HUDEP-2 (cell line): ENCODE measurements at regions not wholly inside any gene's neighbourhood (a gene's known extent, or its start where the extent isn't known, plus 50 kb on each side); places are given as distances from the start of the nearest gene placed in this dataset.

Experiments
- DNase-seq, 76 experiments: peaks; one replicate each; lab custom pipeline; 2025; ENCODE audit not compliant: unreplicated experiment in 76 of 76; lab: John Stamatoyannopoulos, UW

GRCh38 chr4:3851211-3851610, 85.0 kb downstream of the ADRA2C start:
- no peak for DNase-seq

- DNase-seq = no peak
These were observed 85.7 kb downstream of the ADRA2C start for GRCh38 chr4:3851881-3852280.

- DNase-seq = no peak
These were observed 86.1 kb downstream of the ADRA2C start for GRCh38 chr4:3852309-3852708.

DNA sequence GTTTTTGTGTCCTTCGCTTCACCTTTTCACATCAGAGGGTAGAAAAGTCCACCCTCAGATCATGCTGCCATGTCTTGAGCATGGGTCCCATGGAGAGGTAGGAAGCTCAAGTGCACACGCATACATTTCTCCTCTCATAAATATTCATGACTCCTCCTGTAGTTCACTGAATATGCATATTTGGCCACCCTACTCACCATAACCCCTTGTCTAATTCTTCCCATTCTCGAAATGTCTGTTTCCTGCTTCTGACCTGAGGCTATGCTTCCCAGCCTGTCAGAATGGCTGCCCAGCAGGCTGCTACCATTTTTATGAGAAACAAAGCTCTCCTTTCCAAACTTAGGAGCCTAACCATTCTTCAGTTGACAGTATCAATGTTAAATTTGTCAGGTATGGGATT, 86.5 kb downstream of the ADRA2C start:
- no peak for DNase-seq

- no peak for DNase-seq
These were observed 87.3 kb downstream of the ADRA2C start for GRCh38 chr4:3853388-3854035.

GRCh38 chr4:3854661-3855060, 88.5 kb downstream of the ADRA2C start:
- DNase-seq = no peak

DNA sequence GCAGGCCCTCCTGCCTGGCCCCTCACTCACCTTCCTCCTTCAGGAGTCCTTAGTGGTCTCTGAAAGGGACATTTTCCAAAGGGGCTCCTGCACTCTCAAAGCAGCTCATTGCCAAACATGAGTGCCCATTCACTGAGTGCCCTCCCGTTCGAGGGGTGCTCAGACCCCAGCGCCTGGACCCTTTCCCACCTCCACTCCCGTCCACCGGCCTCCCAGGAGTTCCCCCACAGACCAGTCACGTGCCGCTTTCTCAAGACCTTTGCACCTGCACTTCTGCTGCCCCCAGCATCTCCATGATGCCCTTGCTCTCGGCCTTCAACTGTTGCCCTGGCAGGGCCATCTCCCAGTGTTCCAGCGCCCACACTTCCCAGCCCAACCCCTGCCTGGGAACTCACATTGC, 89.5 kb downstream of the ADRA2C start:
- no peak for DNase-seq

DNA sequence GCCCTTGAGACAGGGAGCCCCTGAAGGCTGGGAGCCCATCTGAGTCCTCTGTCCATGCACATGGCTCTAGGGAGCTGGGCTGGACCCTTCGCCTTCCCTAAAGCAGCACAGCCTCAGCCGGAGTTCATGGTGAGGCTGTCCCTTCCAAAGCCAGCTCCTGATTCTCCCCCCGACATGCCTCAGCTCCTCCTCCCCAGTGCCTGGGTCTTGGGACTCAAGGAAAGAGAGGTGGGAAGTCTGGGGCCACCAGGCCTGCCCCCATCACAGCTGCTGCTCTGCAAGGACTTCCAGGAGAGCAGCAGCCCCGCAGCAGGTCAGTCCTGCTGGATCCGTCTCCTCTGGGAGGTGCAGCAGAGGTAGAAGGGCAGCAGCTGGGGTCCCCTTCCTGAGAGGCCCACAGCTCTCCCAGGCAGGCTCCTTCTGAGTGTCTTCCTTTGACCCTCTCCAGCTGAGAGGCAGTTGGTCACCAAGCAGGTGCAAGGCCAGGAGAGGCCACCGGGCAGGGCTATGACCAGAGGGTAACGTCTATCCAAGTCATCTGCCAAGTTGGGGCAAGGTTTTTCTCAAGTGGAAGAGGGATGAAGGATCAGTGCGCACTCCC, 90.5 kb downstream of the ADRA2C start:
- DNase-seq = no peak

DNA sequence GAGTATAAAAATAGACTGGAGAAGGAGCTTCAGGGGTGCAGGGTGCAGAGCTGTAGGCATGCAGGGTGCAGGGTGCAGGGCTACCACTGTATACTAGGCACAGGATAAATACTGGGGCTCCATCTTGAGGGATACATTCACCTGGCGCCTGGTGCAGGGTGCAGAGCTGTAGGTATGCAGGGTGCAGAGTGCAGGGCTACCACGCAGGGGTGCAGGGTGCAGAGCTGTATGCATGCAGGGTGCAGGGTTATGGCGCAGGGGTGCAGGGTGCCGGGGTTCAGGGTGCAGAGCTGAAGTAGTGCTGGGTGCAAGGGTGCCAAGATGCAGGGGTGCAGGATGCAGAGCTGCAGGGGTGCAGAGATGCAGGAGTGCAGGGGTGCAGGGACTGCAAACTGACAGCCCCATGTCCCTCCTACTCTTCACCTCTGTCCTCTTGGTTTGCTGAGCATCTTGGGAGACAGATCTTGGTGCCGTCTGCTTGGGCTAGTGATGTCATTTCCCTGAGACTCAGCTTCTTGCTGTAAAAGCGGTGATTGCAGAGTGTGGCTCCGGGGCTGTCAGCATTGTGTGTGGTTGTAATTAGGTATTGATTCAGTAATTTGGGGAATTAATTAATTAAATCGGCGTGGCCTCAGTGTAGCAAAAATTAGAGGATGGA, 91.2 kb downstream of the ADRA2C start:
- DNase-seq = no peak

DNA sequence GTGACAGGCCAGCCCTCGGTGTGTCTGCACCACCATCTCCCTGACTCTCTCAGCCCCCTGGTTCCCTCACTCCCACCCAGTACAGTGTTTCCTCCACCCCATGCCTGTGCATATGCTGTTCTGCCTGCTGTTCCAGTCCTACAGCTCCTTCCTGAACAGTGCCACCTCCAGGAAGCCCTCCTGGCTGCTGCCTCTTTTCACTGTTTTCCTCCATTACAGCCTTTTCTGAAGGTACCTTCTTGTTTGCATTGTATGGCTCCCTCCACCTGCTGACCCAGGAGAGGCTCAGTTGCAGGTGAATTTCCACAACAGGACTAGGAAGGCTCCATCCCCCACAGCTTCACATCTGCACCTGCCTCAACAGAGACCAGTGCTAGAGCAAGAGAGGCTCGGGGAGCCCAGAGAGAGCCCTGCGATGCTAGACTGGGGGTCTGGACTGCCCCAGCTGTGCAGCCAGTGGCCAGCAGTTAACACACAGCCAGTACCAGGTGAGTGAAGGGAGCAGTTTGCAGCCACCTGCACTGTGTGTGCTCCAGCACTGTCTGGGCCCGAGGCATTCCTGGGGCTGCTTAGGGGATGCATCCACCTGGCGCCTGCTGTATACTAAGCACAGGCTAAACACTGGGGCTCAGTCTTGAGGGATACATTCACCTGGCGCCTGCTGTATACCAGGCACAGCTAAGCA, 92.0 kb downstream of the ADRA2C start:
- DNase-seq = no peak

DNA sequence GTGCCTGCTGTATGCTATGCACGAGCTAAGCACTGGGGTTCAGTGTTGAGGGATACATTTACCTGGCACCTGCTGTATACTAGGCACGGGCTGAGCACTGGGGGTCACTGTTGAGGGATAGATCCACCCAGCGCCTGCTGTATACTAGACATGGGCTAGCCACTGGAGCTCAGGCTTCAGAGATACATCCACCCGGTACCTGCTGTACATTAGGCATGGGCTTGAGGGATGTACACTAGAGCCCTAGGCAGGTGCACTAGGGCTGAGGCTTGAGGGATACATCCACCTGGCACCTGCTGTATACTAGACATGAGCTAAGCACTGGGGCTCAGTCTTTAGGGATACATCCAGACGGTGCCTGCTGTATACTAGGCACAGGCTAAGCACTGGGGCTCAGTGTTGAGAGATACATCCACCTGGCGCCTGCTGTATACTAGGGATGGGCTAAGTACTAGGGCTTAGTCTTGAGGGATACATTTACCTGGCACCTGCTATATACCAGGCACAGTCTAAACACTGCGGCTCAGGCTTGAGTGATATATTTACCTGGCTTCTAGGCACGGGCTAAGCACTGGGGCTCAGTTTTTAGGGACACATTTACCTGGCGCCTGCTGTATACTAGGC, 92.7 kb downstream of the ADRA2C start:
- no peak for DNase-seq

GRCh38 chr4:3859571-3859970, 93.4 kb downstream of the ADRA2C start:
- no peak for DNase-seq

DNA sequence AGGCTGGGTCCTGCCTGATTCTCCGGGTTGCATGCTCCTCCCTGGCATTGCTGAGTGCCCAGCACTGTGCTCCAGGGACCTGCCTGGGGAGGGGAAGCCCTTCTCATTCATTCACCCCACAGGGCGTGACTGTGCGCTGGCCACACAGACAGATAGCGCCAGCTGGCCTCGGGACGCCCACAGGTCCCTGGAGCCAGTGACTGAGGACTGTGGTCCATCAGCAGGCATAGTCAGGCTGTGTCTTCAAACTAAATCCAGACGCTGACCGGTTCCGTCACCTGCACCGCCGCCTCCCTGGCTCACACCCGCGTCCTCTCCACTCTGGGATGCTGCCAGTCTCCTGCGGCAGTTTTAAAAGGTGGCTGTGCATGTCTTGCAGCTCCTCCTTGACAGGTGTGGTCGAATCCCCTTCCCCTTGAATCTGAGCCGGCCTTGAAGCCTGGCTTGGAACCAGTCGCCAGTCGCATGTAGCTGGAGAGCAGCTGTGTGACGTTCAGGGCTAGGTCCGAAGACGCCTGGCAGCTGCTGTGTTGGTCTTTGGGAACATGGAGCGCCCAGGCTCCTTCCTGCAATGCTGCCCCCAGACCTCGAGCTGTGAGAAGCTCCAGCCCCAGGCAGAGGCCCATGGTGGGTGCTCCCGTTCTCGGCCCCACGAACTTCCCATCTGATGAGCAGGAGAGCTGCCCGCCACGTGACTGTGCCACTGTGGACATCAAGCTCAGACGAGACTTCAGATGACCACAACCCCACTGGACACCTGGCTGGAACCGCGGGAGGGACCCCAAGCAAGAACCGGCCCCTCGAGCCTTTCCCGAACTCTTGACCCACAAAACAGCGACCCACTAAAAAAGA, 94.1 kb downstream of the ADRA2C start:
- no peak for DNase-seq

- no peak for DNase-seq
These were observed 94.9 kb downstream of the ADRA2C start for GRCh38 chr4:3860913-3861636.

DNA sequence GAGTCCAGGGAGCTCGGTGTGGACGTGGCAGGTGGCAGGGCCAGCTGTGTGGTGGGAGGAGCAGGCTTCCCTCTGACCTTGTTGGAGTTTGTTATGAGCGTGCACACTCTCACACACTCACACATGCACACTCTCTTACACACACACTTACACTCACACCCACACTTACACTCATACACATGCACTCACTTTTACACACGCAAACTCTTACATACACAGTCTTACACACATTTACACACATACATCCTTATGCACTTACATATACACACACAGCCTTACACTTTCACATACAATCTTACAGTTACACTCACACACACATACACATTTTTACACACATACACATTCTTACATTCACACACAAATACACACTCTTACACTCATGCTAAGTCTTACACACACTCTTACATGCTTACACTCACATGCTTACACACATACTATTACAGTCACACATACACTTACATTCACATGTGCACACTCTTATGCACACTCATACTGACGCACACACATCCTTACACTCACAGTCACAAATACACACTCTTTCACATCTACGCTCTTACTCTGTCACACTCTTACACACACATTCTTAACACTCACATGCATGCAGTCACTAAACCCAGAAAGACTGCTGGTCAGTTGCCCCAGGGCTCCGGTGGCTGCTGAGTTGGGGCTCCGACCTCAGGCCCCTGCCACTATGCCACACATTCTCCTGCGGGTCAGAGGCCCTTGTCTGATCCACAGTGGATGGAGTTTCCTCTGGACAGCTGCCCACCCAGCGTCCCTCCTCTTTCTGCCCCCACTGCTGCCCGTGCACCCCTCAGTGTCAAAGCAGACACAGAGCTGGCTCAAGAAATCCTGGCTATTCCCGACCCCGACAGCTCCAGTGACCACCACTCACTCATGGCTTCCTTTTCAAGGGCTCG, 95.8 kb downstream of the ADRA2C start:
- DNase-seq = no peak

GRCh38 chr4:3862640-3863420, 96.6 kb downstream of the ADRA2C start:
- no peak for DNase-seq

GRCh38 chr4:3863841-3864741, 97.9 kb downstream of the ADRA2C start:
- DNase-seq = no peak
